ENCODE measurements at regions not wholly inside any gene's neighbourhood (a gene's known extent, or its start where the extent isn't known, plus 50 kb on each side); places are given as distances from the start of the nearest gene placed in this dataset. TPM values are rescaled to one million over a fixed set of nuclear protein-coding genes. Genes with fewer than 3 reads are reported as not detected.

GRCh38 chr5:126360467-126360866 lies 62.7 kb upstream of the GRAMD2B start:
- FAIRE-seq = no peak
- no peak for DNase-seq (ENCODE audit: low spot score in 2 of 2)

- FAIRE-seq (no peak), DNase-seq (ENCODE audit: low spot score in 2 of 2) (no peak)
Observed at GRCh38 chr5:126363658-126364057, 59.6 kb upstream of the GRAMD2B start.

GRCh38 chr5:126364206-126364902 lies 58.9 kb upstream of the GRAMD2B start:
- FAIRE-seq = no peak
- DNase-seq (ENCODE audit: low spot score in 2 of 2) = no peak

GRCh38 chr5:126365446-126366198 lies 57.6 kb upstream of the GRAMD2B start:
- FAIRE-seq (no peak), DNase-seq (ENCODE audit: low spot score in 2 of 2) (no peak)

GRCh38 chr5:126366199-126366560 lies 57.0 kb upstream of the GRAMD2B start:
- FAIRE-seq (no peak), DNase-seq (ENCODE audit: low spot score in 2 of 2) (no peak)

- FAIRE-seq = no peak
- no peak for DNase-seq (ENCODE audit: low spot score in 2 of 2)
Observed at GRCh38 chr5:126368239-126368812, 54.9 kb upstream of the GRAMD2B start.

- FAIRE-seq (no peak), DNase-seq (ENCODE audit: low spot score in 2 of 2) (no peak)
Observed at GRCh38 chr5:126369083-126369482, 54.1 kb upstream of the GRAMD2B start.

GRCh38 chr5:126369995-126370731 lies 53.0 kb upstream of the GRAMD2B start:
- no peak for DNase-seq (ENCODE audit: low spot score in 2 of 2)
- FAIRE-seq = no peak

- no peak for FAIRE-seq
- DNase-seq (ENCODE audit: low spot score in 2 of 2) = no peak
Observed at GRCh38 chr5:126370796-126371718, 52.2 kb upstream of the GRAMD2B start.

- DNase-seq (ENCODE audit: low spot score in 2 of 2) = no peak
- FAIRE-seq = no peak
Observed at GRCh38 chr5:126373375-126374108, 49.7 kb upstream of the GRAMD2B start.

Small RNAs in the stretch of these regions (small RNA-seq; reads per million reads assigned to genes)
- gene HMGB1P22 (not detected), gene RN7SKP117 (not detected)

Measured in frontal cortex (tissue), 4 donors.